ENCODE measurements at regions not wholly inside any gene's neighbourhood (a gene's known extent, or its start where the extent isn't known, plus 50 kb on each side); places are given as distances from the start of the nearest gene placed in this dataset.

GRCh38 chr2:122007577-122007976, 252.1 kb downstream of the TSN start:
- TF ChIP-seq CTCF (IDR thresholded peaks at IDR 0.05) (no peak), POLR2A (IDR thresholded peaks at IDR 0.05) (no peak)

Measured in esophagus squamous epithelium (tissue), 4 donors.